SK-N-SH (cell line): ENCODE measurements at regions not wholly inside any gene's neighbourhood (a gene's known extent, or its start where the extent isn't known, plus 50 kb on each side); places are given as distances from the start of the nearest gene placed in this dataset.

ENCODE experiments used
- CTCF ChIA-PET: fragments of 300-600, 350-600 bp; formaldehyde crosslinking; extraction: SDS; loops from one replicate; lab custom pipeline; 2021; lab: Yijun Ruan, JAX
- POLR2A ChIA-PET: fragments of 350-600 bp; sonication (Branson Sonifier 250); formaldehyde crosslinking; extraction: SDS; loops from one replicate; lab custom pipeline; 2020; ENCODE audit warnings: antibody characterized with exemption, inconsistent platforms; lab: Yijun Ruan, JAX
- DNase-seq: peaks from one replicate; pipeline ENCODE4 v3.0.0; 2012
- H2AFZ ChIP-seq: fragments of 200-600 bp; sonication (generic); 2 replicates; pipeline ENCODE4 v1.8.1; 2016; ENCODE audit warnings: antibody characterized with exemption, mild to moderate bottlenecking, low read depth
- H3F3A ChIP-seq: fragments of 200-600 bp; sonication (generic); replicated peaks from 2 replicates; pipeline ENCODE3; 2016; ENCODE audit warnings: antibody characterized with exemption, mild to moderate bottlenecking; ENCODE audit not compliant: insufficient read depth
- H3K27ac ChIP-seq, 2 experiments: fragments of 200-500 bp in 1 of 2; fragments of 200-600 bp in 1 of 2; sonication (Bioruptor generic) in 1 of 2; sonication (generic), shearing (Covaris generic) in 1 of 2; 2 replicates each; pipeline versions ENCODE4 v1.5.1 to v1.6.1; 2014 to 2016; ENCODE audit warnings: low read depth in 2 of 2, inconsistent platforms in 1 of 2, low read length in 1 of 2, mild to moderate bottlenecking in 1 of 2, mixed read lengths in 1 of 2
- H3K27me3 ChIP-seq: fragments of 200-600 bp; sonication (generic), shearing (Covaris generic); 2 replicates; pipeline ENCODE4 v1.6.1; 2016; ENCODE audit warnings: mixed run types; ENCODE audit not compliant: insufficient read depth
- H3K36me3 ChIP-seq, 2 experiments: fragments of 200-500 bp in 1 of 2; fragments of 200-600 bp in 1 of 2; sonication (Bioruptor generic) in 1 of 2; sonication (generic) in 1 of 2; replicated peaks in 1 of 2; 2 replicates each; pipeline versions ENCODE3 to v1.5.1; 2014 to 2016; ENCODE audit warnings: low read length in 1 of 2, mild to moderate bottlenecking in 1 of 2; ENCODE audit not compliant: insufficient read depth in 2 of 2, control insufficient read depth in 1 of 2
- H3K4me1 ChIP-seq, 2 experiments: fragments of 200-500 bp in 1 of 2; fragments of 200-600 bp in 1 of 2; sonication (Bioruptor generic) in 1 of 2; sonication (generic), shearing (Covaris generic) in 1 of 2; 2 replicates each; pipeline versions ENCODE4 v1.5.1 to v1.6.1; 2014 to 2016; ENCODE audit warnings: low read depth in 1 of 2, low read length in 1 of 2, mixed run types in 1 of 2; ENCODE audit not compliant: insufficient read depth in 2 of 2, control insufficient read depth in 1 of 2
- H3K4me2 ChIP-seq: fragments of 200-600 bp; sonication (generic), shearing (Covaris generic); 2 replicates; pipeline ENCODE4 v1.6.1; 2017; ENCODE audit warnings: mixed run types
- H3K4me3 ChIP-seq, 2 experiments: fragments of 200-500 bp in 1 of 2; fragments of 200-600 bp in 1 of 2; sonication (Bioruptor generic) in 1 of 2; sonication (generic), shearing (Covaris generic) in 1 of 2; 2 replicates each; pipeline versions ENCODE4 v1.5.1 to v1.8.1; 2014 to 2016; ENCODE audit warnings: low read depth in 2 of 2, inconsistent platforms in 1 of 2, low read length in 1 of 2, mild to moderate bottlenecking in 1 of 2, mixed read lengths in 1 of 2, moderate library complexity in 1 of 2
- H3K79me2 ChIP-seq: fragments of 200-600 bp; sonication (generic); 2 replicates; pipeline ENCODE4 v1.8.1; 2017; ENCODE audit warnings: mild to moderate bottlenecking; ENCODE audit not compliant: insufficient read depth
- H3K9ac ChIP-seq: fragments of 200-600 bp; sonication (generic); 2 replicates; pipeline ENCODE4 v1.6.1; 2017; ENCODE audit warnings: mixed run types
- H3K9me2 ChIP-seq: fragments of 200-600 bp; sonication (generic); 2 replicates; pipeline ENCODE4 v1.6.1; 2017; ENCODE audit warnings: mixed run types
- H3K9me3 ChIP-seq: fragments of 200-600 bp; sonication (generic); 2 replicates; pipeline ENCODE4 v1.6.1; 2017; ENCODE audit warnings: mixed run types, mild to moderate bottlenecking, moderate library complexity
- H4K20me1 ChIP-seq: fragments of 200-600 bp; sonication (generic); 2 replicates; pipeline ENCODE4 v1.6.1; 2017; ENCODE audit warnings: mild to moderate bottlenecking, mixed run types; ENCODE audit not compliant: insufficient read depth
- CHD2 ChIP-seq: fragments of 150-350 bp; IDR thresholded peaks from 2 replicates; pipeline ENCODE4 v1.6.1; 2018; ENCODE audit warnings: low read length; ENCODE audit not compliant: partially characterized antibody
- ELF1 ChIP-seq: IDR thresholded peaks from 2 replicates; pipeline ENCODE4 v1.4.0; 2012
- EZH2phosphoT487 ChIP-seq: fragments of 200-600 bp; sonication (generic); IDR thresholded peaks from 2 replicates; pipeline ENCODE4 v1.6.1; 2017; ENCODE audit warnings: low read depth, mixed run types, mild to moderate bottlenecking, antibody characterized with exemption, moderate library complexity, borderline replicate concordance
- FOSL2 ChIP-seq: IDR thresholded peaks from 2 replicates; pipeline ENCODE4 v1.4.0; 2012; ENCODE audit warnings: low read depth, mild to moderate bottlenecking, moderate library complexity, borderline replicate concordance
- FOXM1 ChIP-seq: IDR thresholded peaks from 2 replicates; pipeline ENCODE4 v1.4.0; 2012; ENCODE audit warnings: low read depth, mild to moderate bottlenecking
- GABPA ChIP-seq: IDR thresholded peaks from 2 replicates; pipeline ENCODE4 v1.4.0; 2012; ENCODE audit warnings: low read depth, mild to moderate bottlenecking
- GATA2 ChIP-seq: sonication (generic); formaldehyde crosslinking; IDR thresholded peaks from 2 replicates; pipeline ENCODE4 v1.5.0; 2020; ENCODE audit warnings: mild to moderate bottlenecking, missing genetic modification reagents
- JUND ChIP-seq: IDR thresholded peaks from 2 replicates; pipeline ENCODE4 v1.4.0; 2012
- MXI1 ChIP-seq: IDR thresholded peaks from 2 replicates; pipeline ENCODE4 v1.6.1; 2012; ENCODE audit warnings: mild to moderate bottlenecking, low read depth, low read length, improper control_type of control experiment
- POLR2AphosphoS5 ChIP-seq: IDR thresholded peaks from 2 replicates; pipeline ENCODE4 v1.6.1; 2012; ENCODE audit warnings: low read depth, low read length
- RXRA ChIP-seq: IDR thresholded peaks from 2 replicates; pipeline ENCODE4 v1.4.0; 2012; ENCODE audit warnings: low read depth, mild to moderate bottlenecking, borderline replicate concordance
- SMC3 ChIP-seq: IDR thresholded peaks from 2 replicates; pipeline ENCODE4 v1.6.1; 2012; ENCODE audit warnings: low read depth, low read length, improper control_type of control experiment
- TAF1 ChIP-seq: IDR thresholded peaks from 2 replicates; pipeline ENCODE4 v1.6.1; 2012; ENCODE audit warnings: low read depth, mild to moderate bottlenecking, low read length, moderate library complexity, borderline replicate concordance
- TEAD4 ChIP-seq: IDR thresholded peaks from 2 replicates; pipeline ENCODE4 v1.4.0; 2012; ENCODE audit warnings: mild to moderate bottlenecking, borderline replicate concordance; ENCODE audit not compliant: insufficient read depth
- WGBS: methylation state at CpG from one replicate; pipeline ENCODE4 v1.1.6; 2017; ENCODE audit warnings: low lambda C conversion rate; 5-methylcytosine and 5-hydroxymethylcytosine counted together
- TF ChIP-seq, protein P1 (sequence below): IDR thresholded peaks from 2 replicates; pipeline ENCODE4; 2012
- TF ChIP-seq, protein P2 (sequence below): fragments of 200-600 bp; sonication (generic); IDR thresholded peaks from 2 replicates; pipeline ENCODE4 v1.6.1; 2017; ENCODE audit warnings: antibody characterized with exemption, mild to moderate bottlenecking, moderate library complexity
- TF ChIP-seq, protein P3 (sequence below): IDR thresholded peaks from 2 replicates; pipeline ENCODE4 v1.4.0; 2012; ENCODE audit warnings: low read depth, borderline replicate concordance
- TF ChIP-seq, protein P4 (sequence below): fragments of 150-350 bp; IDR thresholded peaks from 2 replicates; pipeline ENCODE4 v1.6.1; 2017; ENCODE audit warnings: antibody characterized with exemption, low read length, low read depth, borderline replicate concordance

GRCh38 chr12:127559349-127560040, 707.5 kb upstream of the TMEM132C start:
- 23% methylated on average over 12 of the region's 12 CpGs for WGBS
- Histone ChIP-seq H3K27me3 (no peaks in the 10 kb centered on the region), H3F3A (no peaks in the 10 kb centered on the region), H3K79me2 (no peaks in the 10 kb centered on the region), H3K36me3 (no peaks in the 10 kb centered on the region), H4K20me1 (no peaks in the 10 kb centered on the region), H3K27ac (no peak overlapping the region), H3K9me2 (no peaks in the 10 kb centered on the region), H3K9ac (no peak overlapping the region), H3K4me1 (no peaks in the 10 kb centered on the region), H2AFZ (no peak overlapping the region), H3K4me3 (no peak overlapping the region), H3K9me3 (no peaks in the 10 kb centered on the region), H3K4me2 (no peak overlapping the region)
- ChIA-PET CTCF (interaction anchor here (1.0 to 1.5 kb wide), 4 partner anchors 11 to 118 kb away, joined by 3 to 4 read pairs (median 3); no protein-coding TSS in a partner anchor), POLR2A (no interaction called here)
- peak; percentile 16 for DNase-seq
- TF ChIP-seq EZH2phosphoT487 (no peak), ELF1 (no peak), CHD2 (no peak), RXRA (no peak), TEAD4 (no peak), SMC3 (no peak), JUND (no peak), TAF1 (no peak), FOSL2 (no peak), POLR2AphosphoS5 (no peak), MXI1 (no peak), GABPA (no peak), GATA2 (CRISPR knock-in tag) (no peak), FOXM1 (no peak)
- TF ChIP-seq, protein P1, sequence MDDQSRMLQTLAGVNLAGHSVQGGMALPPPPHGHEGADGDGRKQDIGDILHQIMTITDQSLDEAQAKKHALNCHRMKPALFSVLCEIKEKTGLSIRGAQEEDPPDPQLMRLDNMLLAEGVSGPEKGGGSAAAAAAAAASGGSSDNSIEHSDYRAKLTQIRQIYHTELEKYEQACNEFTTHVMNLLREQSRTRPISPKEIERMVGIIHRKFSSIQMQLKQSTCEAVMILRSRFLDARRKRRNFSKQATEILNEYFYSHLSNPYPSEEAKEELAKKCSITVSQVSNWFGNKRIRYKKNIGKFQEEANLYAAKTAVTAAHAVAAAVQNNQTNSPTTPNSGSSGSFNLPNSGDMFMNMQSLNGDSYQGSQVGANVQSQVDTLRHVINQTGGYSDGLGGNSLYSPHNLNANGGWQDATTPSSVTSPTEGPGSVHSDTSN: no peak
- TF ChIP-seq, protein P2, sequence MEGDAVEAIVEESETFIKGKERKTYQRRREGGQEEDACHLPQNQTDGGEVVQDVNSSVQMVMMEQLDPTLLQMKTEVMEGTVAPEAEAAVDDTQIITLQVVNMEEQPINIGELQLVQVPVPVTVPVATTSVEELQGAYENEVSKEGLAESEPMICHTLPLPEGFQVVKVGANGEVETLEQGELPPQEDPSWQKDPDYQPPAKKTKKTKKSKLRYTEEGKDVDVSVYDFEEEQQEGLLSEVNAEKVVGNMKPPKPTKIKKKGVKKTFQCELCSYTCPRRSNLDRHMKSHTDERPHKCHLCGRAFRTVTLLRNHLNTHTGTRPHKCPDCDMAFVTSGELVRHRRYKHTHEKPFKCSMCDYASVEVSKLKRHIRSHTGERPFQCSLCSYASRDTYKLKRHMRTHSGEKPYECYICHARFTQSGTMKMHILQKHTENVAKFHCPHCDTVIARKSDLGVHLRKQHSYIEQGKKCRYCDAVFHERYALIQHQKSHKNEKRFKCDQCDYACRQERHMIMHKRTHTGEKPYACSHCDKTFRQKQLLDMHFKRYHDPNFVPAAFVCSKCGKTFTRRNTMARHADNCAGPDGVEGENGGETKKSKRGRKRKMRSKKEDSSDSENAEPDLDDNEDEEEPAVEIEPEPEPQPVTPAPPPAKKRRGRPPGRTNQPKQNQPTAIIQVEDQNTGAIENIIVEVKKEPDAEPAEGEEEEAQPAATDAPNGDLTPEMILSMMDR: no peak
- TF ChIP-seq, protein P3, sequence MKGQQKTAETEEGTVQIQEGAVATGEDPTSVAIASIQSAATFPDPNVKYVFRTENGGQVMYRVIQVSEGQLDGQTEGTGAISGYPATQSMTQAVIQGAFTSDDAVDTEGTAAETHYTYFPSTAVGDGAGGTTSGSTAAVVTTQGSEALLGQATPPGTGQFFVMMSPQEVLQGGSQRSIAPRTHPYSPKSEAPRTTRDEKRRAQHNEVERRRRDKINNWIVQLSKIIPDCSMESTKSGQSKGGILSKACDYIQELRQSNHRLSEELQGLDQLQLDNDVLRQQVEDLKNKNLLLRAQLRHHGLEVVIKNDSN: no peak
- TF ChIP-seq, protein P4, sequence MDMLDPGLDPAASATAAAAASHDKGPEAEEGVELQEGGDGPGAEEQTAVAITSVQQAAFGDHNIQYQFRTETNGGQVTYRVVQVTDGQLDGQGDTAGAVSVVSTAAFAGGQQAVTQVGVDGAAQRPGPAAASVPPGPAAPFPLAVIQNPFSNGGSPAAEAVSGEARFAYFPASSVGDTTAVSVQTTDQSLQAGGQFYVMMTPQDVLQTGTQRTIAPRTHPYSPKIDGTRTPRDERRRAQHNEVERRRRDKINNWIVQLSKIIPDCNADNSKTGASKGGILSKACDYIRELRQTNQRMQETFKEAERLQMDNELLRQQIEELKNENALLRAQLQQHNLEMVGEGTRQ: no peak
